ENCODE measurements at regions not wholly inside any gene's neighbourhood (a gene's known extent, or its start where the extent isn't known, plus 50 kb on each side); places are given as distances from the start of the nearest gene placed in this dataset.

- TF ChIP-seq TAF1 (IDR thresholded peaks at IDR 0.05; ENCODE audit: low read depth) (no peak), RAD21 (IDR thresholded peaks at IDR 0.05; ENCODE audit: low read depth) (no peak), EP300 (IDR thresholded peaks at IDR 0.05; ENCODE audit: borderline replicate concordance) (no peak), FOXM1 (IDR thresholded peaks at IDR 0.05; ENCODE audit: borderline replicate concordance, low read depth) (no peak), MAX (IDR thresholded peaks at IDR 0.05) (no peak)
These were observed 771.7 kb downstream of the METTL15 start for GRCh38 chr11:28879869-28880268.

All from Ishikawa (cell line).